Mesenchymal stem cell (in vitro differentiated cells and primary cell): ENCODE measurements at regions not wholly inside any gene's neighbourhood (a gene's known extent, or its start where the extent isn't known, plus 50 kb on each side); places are given as distances from the start of the nearest gene placed in this dataset. TPM values are rescaled to one million over a fixed set of nuclear protein-coding genes. Genes with fewer than 3 reads are reported as not detected.
"Not testable (repeated sequence)": the region's sequence is repeated elsewhere in the genome, so short reads cannot be mapped to it uniquely, and the experiment has no call there.

Experiments used
- DNase-seq: peaks from one replicate; pipeline ENCODE4 v3.0.0-alpha.2; 2013
- H2AFZ ChIP-seq: one replicate; pipeline ENCODE4 v1.6.1; 2013; ENCODE audit warnings: low read depth, mild to moderate bottlenecking, control low read depth, inconsistent platforms, low read length, moderate library complexity
- H2AK5ac ChIP-seq: 2 replicates; pipeline ENCODE4 v1.6.1; 2013; ENCODE audit warnings: low read length, moderate library complexity, mild to moderate bottlenecking, inconsistent platforms; ENCODE audit not compliant: severe bottlenecking
- H2BK120ac ChIP-seq: one replicate; pipeline ENCODE4 v1.6.1; 2013; ENCODE audit warnings: low read depth, mild to moderate bottlenecking, inconsistent platforms, low read length, moderate library complexity
- H2BK12ac ChIP-seq, 2 experiments: one replicate each; pipeline ENCODE4 v1.6.1; 2013; ENCODE audit warnings: inconsistent platforms in 2 of 2, low read length in 2 of 2, mild to moderate bottlenecking in 2 of 2, moderate library complexity in 2 of 2, control low read depth in 1 of 2
- H2BK15ac ChIP-seq: one replicate; pipeline ENCODE4 v1.6.1; 2013; ENCODE audit warnings: mild to moderate bottlenecking, low read depth, inconsistent platforms; ENCODE audit not compliant: poor library complexity, severe bottlenecking
- H2BK5ac ChIP-seq: 2 replicates; pipeline ENCODE4 v1.6.1; 2013; ENCODE audit warnings: low read depth, mild to moderate bottlenecking, low read length, control low read depth, inconsistent platforms; ENCODE audit not compliant: poor library complexity, severe bottlenecking
- H3K14ac ChIP-seq, 2 experiments: one replicate each; pipeline ENCODE4 v1.6.1; 2013; ENCODE audit warnings: inconsistent platforms in 2 of 2, low read length in 2 of 2, control low read depth in 1 of 2, mild to moderate bottlenecking in 1 of 2, moderate library complexity in 1 of 2
- H3K18ac ChIP-seq, 2 experiments: one replicate each; pipeline ENCODE4 v1.6.1; 2013; ENCODE audit warnings: inconsistent platforms in 2 of 2, low read length in 2 of 2, control low read depth in 1 of 2, low read depth in 1 of 2, mild to moderate bottlenecking in 1 of 2
- H3K23ac ChIP-seq, 2 experiments: one replicate each; pipeline ENCODE4 v1.6.1; 2013; ENCODE audit warnings: inconsistent platforms in 2 of 2, low read length in 2 of 2, mild to moderate bottlenecking in 2 of 2, moderate library complexity in 2 of 2, control low read depth in 1 of 2
- H3K27ac ChIP-seq: 2 replicates; pipeline ENCODE4 v1.5.1; 2013; ENCODE audit warnings: mild to moderate bottlenecking, moderate library complexity, low read length, control low read depth, inconsistent platforms; ENCODE audit not compliant: poor library complexity, severe bottlenecking
- H3K27me3 ChIP-seq, 2 experiments: 2 replicates each; pipeline versions ENCODE4 v1.6.1 to v1.7.0; 2013; ENCODE audit warnings: low read length in 2 of 2, mild to moderate bottlenecking in 2 of 2, moderate library complexity in 2 of 2, control low read depth in 1 of 2, inconsistent platforms in 1 of 2; ENCODE audit not compliant: control insufficient read depth in 1 of 2, insufficient read depth in 1 of 2
- H3K36me3 ChIP-seq, 2 experiments: 2 replicates each; pipeline versions ENCODE4 v1.6.1 to v1.7.0; 2013; ENCODE audit warnings: low read length in 2 of 2, control low read depth in 1 of 2, inconsistent platforms in 1 of 2, low read depth in 1 of 2, mild to moderate bottlenecking in 1 of 2; ENCODE audit not compliant: insufficient read depth in 2 of 2, control insufficient read depth in 1 of 2
- H3K4ac ChIP-seq, 2 experiments: one replicate each; pipeline ENCODE4 v1.6.1; 2013; ENCODE audit warnings: inconsistent platforms in 2 of 2, low read length in 2 of 2, mild to moderate bottlenecking in 2 of 2, moderate library complexity in 2 of 2, control low read depth in 1 of 2, low read depth in 1 of 2
- H3K4me1 ChIP-seq: 2 replicates; pipeline ENCODE4 v1.6.1; 2013; ENCODE audit warnings: low read depth, low read length, control low read depth; ENCODE audit not compliant: control insufficient read depth, insufficient read depth
- H3K4me2 ChIP-seq: 2 replicates; pipeline ENCODE4 v1.6.1; 2013; ENCODE audit warnings: low read length, mild to moderate bottlenecking, inconsistent platforms; ENCODE audit not compliant: poor library complexity, severe bottlenecking
- H3K4me3 ChIP-seq, 2 experiments: 2 replicates each; pipeline versions ENCODE4 v1.5.1 to v1.7.0; 2013; ENCODE audit warnings: low read length in 2 of 2, mild to moderate bottlenecking in 2 of 2, control low read depth in 1 of 2, low read depth in 1 of 2; ENCODE audit not compliant: insufficient read depth in 1 of 2
- H3K79me1 ChIP-seq: replicated peaks from 2 replicates; pipeline ENCODE4 v1.6.1; 2013; ENCODE audit warnings: mild to moderate bottlenecking, control low read depth, low read length, inconsistent platforms; ENCODE audit not compliant: poor library complexity, severe bottlenecking
- H3K9ac ChIP-seq: 2 replicates; pipeline ENCODE4 v1.7.0; 2013; ENCODE audit warnings: mild to moderate bottlenecking, low read length, moderate library complexity
- H3K9me3 ChIP-seq: 2 replicates; pipeline ENCODE4 v1.7.0; 2013; ENCODE audit warnings: mild to moderate bottlenecking, low read length; ENCODE audit not compliant: control insufficient read depth
- H4K8ac ChIP-seq: one replicate; pipeline ENCODE4 v1.6.1; 2013; ENCODE audit warnings: inconsistent platforms, mild to moderate bottlenecking, low read length, moderate library complexity
- H4K91ac ChIP-seq: one replicate; pipeline ENCODE4 v1.6.1; 2013; ENCODE audit warnings: mild to moderate bottlenecking, low read length, inconsistent platforms
- WGBS: methylation state at CpG from one replicate; pipeline ENCODE4 v1.1.7; 2013; ENCODE audit warnings: mixed read lengths; 5-methylcytosine and 5-hydroxymethylcytosine counted together
- small RNA-seq: library from polyadenylated mRNA; stranded (forward); fragments of <200 nt; extraction: miRNeasy Mini kit (QIAGEN cat#:217004); gene quantifications from one replicate; pipeline ENCODE3, GENCODE V24; 2013; ENCODE audit warnings: low read depth

- no peak overlapping the region for H3K4ac ChIP-seq
- H2BK5ac ChIP-seq = no peak overlapping the region
- H3K4me3 ChIP-seq = no peak overlapping the region
- no peaks in the 10 kb centered on the region for H3K9me3 ChIP-seq
- H4K8ac ChIP-seq = no peak overlapping the region
- H3K18ac ChIP-seq = no peak overlapping the region
- no peak overlapping the region for H2BK120ac ChIP-seq
- H3K4me2 ChIP-seq = no peak overlapping the region
- WGBS = 82% methylated on average over 4 of the region's 4 CpGs
- no peak overlapping the region for H3K27ac ChIP-seq
- no peaks in the 10 kb centered on the region for H3K4me1 ChIP-seq
- H3K23ac ChIP-seq = no peak overlapping the region
- no peak for DNase-seq
- H2BK12ac ChIP-seq = no peak overlapping the region
- H3K9ac ChIP-seq = no peak overlapping the region
- no peak overlapping the region for H2AFZ ChIP-seq
- no peak overlapping the region for H2AK5ac ChIP-seq
- H3K14ac ChIP-seq = no peak overlapping the region
- H3K27me3 ChIP-seq = no peaks in the 10 kb centered on the region
- no peaks in the 10 kb centered on the region for H3K36me3 ChIP-seq
- H2BK15ac ChIP-seq = no peak overlapping the region
- H3K79me1 ChIP-seq = no peaks in the 10 kb centered on the region
- H4K91ac ChIP-seq = no peak overlapping the region
These were observed 57.6 kb upstream of the MAN1A1 start for GRCh38 chr6:119407156-119407555.

- not testable (repeated sequence) for H4K91ac ChIP-seq, DNase-seq, H3K27me3 ChIP-seq, H3K9me3 ChIP-seq, H3K4me2 ChIP-seq, H2BK15ac ChIP-seq, H3K4ac ChIP-seq, H3K18ac ChIP-seq, H3K4me3 ChIP-seq, H3K9ac ChIP-seq, H3K36me3 ChIP-seq, H2BK120ac ChIP-seq, H3K79me1 ChIP-seq, H3K14ac ChIP-seq, H3K27ac ChIP-seq, H2BK12ac ChIP-seq, H3K4me1 ChIP-seq, H4K8ac ChIP-seq, H2AK5ac ChIP-seq, H3K23ac ChIP-seq, H2BK5ac ChIP-seq, H2AFZ ChIP-seq
- 100% methylated on average over 1 of the region's 2 CpGs for WGBS
These were observed 55.6 kb upstream of the MAN1A1 start for GRCh38 chr6:119405114-119405513.

Small RNA genes lying in the stretch of these regions (small RNA-seq; reads per million reads assigned to genes)
- gene COX6A1P3 (not detected), gene MIR3144 (0.86 reads per million), gene RNA5SP215 (0.86 reads per million), gene RNU6-214P (not detected)
